ENCODE measurements at regions not wholly inside any gene's neighbourhood (a gene's known extent, or its start where the extent isn't known, plus 50 kb on each side); places are given as distances from the start of the nearest gene placed in this dataset.

GRCh38 chr15:58271410-58271809 is 133.2 kb downstream of the AQP9 start:
- TF ChIP-seq CTCF (IDR thresholded peaks at IDR 0.05; ENCODE audit: borderline replicate concordance, insufficient read depth, low read depth, low read length) = no peak
- H3K4me3 ChIP-seq (ENCODE audit: low read depth, low read length) = no peak overlapping the region

GRCh38 chr15:58273104-58273503 is 134.9 kb downstream of the AQP9 start:
- TF ChIP-seq CTCF (IDR thresholded peaks at IDR 0.05; ENCODE audit: borderline replicate concordance, insufficient read depth, low read depth, low read length) = no peak
- no peak overlapping the region for H3K4me3 ChIP-seq (ENCODE audit: low read depth, low read length)

- no peak for TF ChIP-seq CTCF (IDR thresholded peaks at IDR 0.05; ENCODE audit: borderline replicate concordance, insufficient read depth, low read depth, low read length)
- no peak overlapping the region for H3K4me3 ChIP-seq (ENCODE audit: low read depth, low read length)
Measured at GRCh38 chr15:58274885-58275284, 136.7 kb downstream of the AQP9 start.

DNA sequence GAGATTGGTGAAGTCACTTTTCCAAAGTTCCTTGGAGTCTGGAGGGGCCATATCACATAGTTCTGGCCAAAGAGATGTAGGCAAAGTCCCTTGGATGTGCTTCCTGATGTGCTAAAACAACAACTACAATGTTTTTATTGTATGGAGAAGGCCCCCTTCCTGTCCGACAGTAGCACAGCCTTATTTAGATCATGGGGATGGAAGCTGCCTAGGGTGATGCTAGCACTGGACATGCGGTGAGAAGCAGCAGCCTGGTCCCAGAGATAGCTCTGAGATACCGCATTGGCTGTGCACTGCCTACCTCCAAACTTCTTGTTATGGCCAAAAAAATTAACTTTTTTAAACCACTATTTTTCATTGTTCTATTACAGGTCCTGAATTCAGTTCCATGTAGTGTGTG is 137.6 kb downstream of the AQP9 start:
- H3K4me3 ChIP-seq (ENCODE audit: low read depth, low read length) = no peak overlapping the region
- no peak for TF ChIP-seq CTCF (IDR thresholded peaks at IDR 0.05; ENCODE audit: borderline replicate concordance, insufficient read depth, low read depth, low read length)

DNA sequence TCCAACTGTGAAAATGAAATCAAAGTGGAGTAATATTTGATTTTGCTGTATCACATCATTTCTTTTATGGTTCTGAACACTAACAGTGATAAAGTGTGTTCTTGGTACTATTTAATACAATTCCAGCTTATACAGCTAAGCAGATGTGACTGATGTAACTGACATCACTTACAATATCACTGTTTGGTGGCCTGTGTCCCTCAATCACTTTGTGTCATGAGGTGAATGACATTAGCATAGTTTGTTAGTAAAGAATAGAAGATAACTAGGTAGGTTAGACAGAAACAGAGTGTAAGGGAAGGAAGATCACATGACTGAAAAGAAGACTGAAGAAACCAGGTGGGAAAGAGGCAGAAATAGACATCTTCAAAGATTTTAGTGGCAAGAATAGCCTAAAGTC is 138.7 kb downstream of the AQP9 start:
- TF ChIP-seq CTCF (IDR thresholded peaks at IDR 0.05; ENCODE audit: borderline replicate concordance, insufficient read depth, low read depth, low read length) = no peak
- no peak overlapping the region for H3K4me3 ChIP-seq (ENCODE audit: low read depth, low read length)

- TF ChIP-seq CTCF (IDR thresholded peaks at IDR 0.05; ENCODE audit: borderline replicate concordance, insufficient read depth, low read depth, low read length) = no peak
- H3K4me3 ChIP-seq (ENCODE audit: low read depth, low read length) = no peak overlapping the region
Measured at GRCh38 chr15:58277333-58277732, 139.2 kb downstream of the AQP9 start.

DNA sequence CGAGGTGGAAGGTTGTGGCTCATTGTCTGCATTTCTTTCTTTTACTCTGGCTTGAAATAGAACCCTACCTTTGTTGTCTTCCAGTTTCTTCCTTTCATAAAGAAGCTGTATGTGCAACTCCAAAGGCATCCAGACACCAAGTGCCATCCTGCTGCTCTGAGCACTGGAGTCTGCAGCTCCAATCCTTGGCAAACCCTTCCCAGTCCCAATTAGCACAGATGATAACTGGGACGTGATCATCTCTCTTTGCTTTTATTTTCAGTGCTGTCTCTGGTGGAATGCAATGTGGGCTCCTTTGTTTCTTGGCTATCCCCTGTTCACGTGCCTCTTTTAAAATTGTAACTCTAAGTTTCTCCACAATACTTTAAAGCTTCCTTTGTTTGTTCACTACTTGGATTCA is 140.9 kb downstream of the AQP9 start:
- no peak overlapping the region for H3K4me3 ChIP-seq (ENCODE audit: low read depth, low read length)
- no peak for TF ChIP-seq CTCF (IDR thresholded peaks at IDR 0.05; ENCODE audit: borderline replicate concordance, insufficient read depth, low read depth, low read length)
